ENCODE measurements at regions not wholly inside any gene's neighbourhood (a gene's known extent, or its start where the extent isn't known, plus 50 kb on each side); places are given as distances from the start of the nearest gene placed in this dataset.

GRCh38 chr9:129307227-129307970 lies 129.3 kb upstream of the IER5L start:
- H2BK15ac ChIP-seq (ENCODE audit: low read length), result no peak overlapping the region
- peaks cover 0 to 3% (median 0%) of the 10 kb centered on the region in 4 experiments; a peak in 2 of 7 replicates for H3K4me1 ChIP-seq (replicated peaks in 1 of 4; ENCODE audit: control insufficient read depth in 3 of 4, insufficient read depth in 4 of 4, low read length in 3 of 4)
- H3K18ac ChIP-seq (ENCODE audit: extremely low read depth, low read length), result no peak overlapping the region
- no peaks in the 10 kb centered on the region; a peak in 1 of 7 replicates for H3K27me3 ChIP-seq (replicated peaks in 1 of 4; ENCODE audit: control insufficient read depth in 3 of 4, extremely low read depth in 1 of 4, insufficient read depth in 3 of 4, low read length in 3 of 4)
- H3K14ac ChIP-seq (ENCODE audit: insufficient read length), result no peak overlapping the region
- no peak overlapping the region for H2BK5ac ChIP-seq (ENCODE audit: low read depth, low read length)
- no peak overlapping the region for H2AK5ac ChIP-seq (ENCODE audit: low read depth, low read length)
- H2AFZ ChIP-seq (ENCODE audit: low read length), result no peak overlapping the region
- no peak for DNase-seq (ENCODE audit: low read depth in 1 of 2, low spot score in 2 of 2)
- no peak overlapping the region for H2BK120ac ChIP-seq (replicated peaks; ENCODE audit: low read depth, low read length)
- H3K23me2 ChIP-seq (ENCODE audit: low read depth, low read length), result no peaks in the 10 kb centered on the region
- FAIRE-seq, result no peak
- no peaks in the 10 kb centered on the region for H3K36me3 ChIP-seq (ENCODE audit: control insufficient read depth in 2 of 4, insufficient read depth in 4 of 4, low read length in 3 of 4)
- H3K9me3 ChIP-seq (ENCODE audit: insufficient read depth in 2 of 2, low read depth in 1 of 2, low read length in 1 of 2), result no peaks in the 10 kb centered on the region
- H2BK12ac ChIP-seq (ENCODE audit: low read depth, low read length), result no peak overlapping the region
- H3K79me2 ChIP-seq (ENCODE audit: control insufficient read depth in 1 of 2, insufficient read depth in 2 of 2, low read length in 2 of 2), result no peaks in the 10 kb centered on the region
- H3K27ac ChIP-seq (ENCODE audit: low read depth, low read length), result no peak overlapping the region
- H3K4me2 ChIP-seq (ENCODE audit: insufficient read depth in 1 of 2, low read depth in 2 of 2, low read length in 2 of 2), result no peak overlapping the region
- POLR2A ChIA-PET (ENCODE audit: partially characterized antibody), result interaction anchor here (0.7 kb wide), 2 partner anchors 20 to 21 kb away, joined by 3 read pairs; no protein-coding TSS in a partner anchor
- no peaks in the 10 kb centered on the region for H4K20me1 ChIP-seq (replicated peaks in 1 of 2; ENCODE audit: control insufficient read depth in 1 of 2, insufficient read depth in 2 of 2, low read length in 2 of 2)
- CTCF ChIA-PET (ENCODE audit: partially characterized antibody), result interaction anchor here (0.6 to 3.7 kb wide), 14 partner anchors 9 to 418 kb away, joined by 3 to 12 read pairs (median 3); no protein-coding TSS in a partner anchor
- no peak overlapping the region for H3K4me3 ChIP-seq (ENCODE audit: extremely low read depth in 1 of 4, insufficient read depth in 2 of 4, low read depth in 3 of 4, low read length in 4 of 4)
- no peak overlapping the region for H3K9ac ChIP-seq (replicated peaks in 1 of 4; ENCODE audit: extremely low read depth in 1 of 4, low read depth in 3 of 4, low read length in 3 of 4)
- no peak overlapping the region for H4K5ac ChIP-seq (ENCODE audit: insufficient read length, low read depth, low read length)
- H4K91ac ChIP-seq (replicated peaks; ENCODE audit: insufficient read length, low read length), result no peak overlapping the region
- no peak overlapping the region for H4K8ac ChIP-seq (ENCODE audit: extremely low read depth, insufficient read depth, low read length)
- no peak overlapping the region for H3K56ac ChIP-seq (replicated peaks; ENCODE audit: insufficient read length, low read depth, low read length)
- no peak for TF ChIP-seq CBX8 (IDR thresholded peaks at IDR 0.05; ENCODE audit: borderline replicate concordance, low read depth, low read length)
- no peak for TF ChIP-seq SIN3A (conservative IDR thresholded peaks at IDR 0.05 in 1 of 2, IDR thresholded peaks at IDR 0.05 in 1 of 2; ENCODE audit: low read depth in 1 of 2, low read length in 2 of 2)
- WGBS, 2 experiments (ENCODE audit: extremely low coverage in 1 of 2, insufficient coverage in 1 of 2, insufficient read length in 1 of 2, insufficient replicate concordance in 2 of 2, low coverage in 1 of 2, low lambda C conversion rate in 2 of 2, missing lambda C conversion rate in 1 of 2), result 82% methylated on average over 13 of the region's 13 CpGs; no CpG with 5 or more reads in 1 of the 2 experiments
- H3K4ac ChIP-seq (replicated peaks; ENCODE audit: insufficient read length, low read depth, low read length), result no peak overlapping the region
- no peak overlapping the region for H3K23ac ChIP-seq (ENCODE audit: insufficient read length)
- H3K79me1 ChIP-seq (ENCODE audit: low read depth, low read length), result no peaks in the 10 kb centered on the region
- no peak overlapping the region for H2BK20ac ChIP-seq (ENCODE audit: low read length)
